Mesendoderm (in vitro differentiated cells): ENCODE measurements at regions not wholly inside any gene's neighbourhood (a gene's known extent, or its start where the extent isn't known, plus 50 kb on each side); places are given as distances from the start of the nearest gene placed in this dataset.
"Not testable (repeated sequence)": the region's sequence is repeated elsewhere in the genome, so short reads cannot be mapped to it uniquely, and the experiment has no call there.

Experiments used
- DNase-seq: peaks from one replicate; pipeline ENCODE4 v3.0.0; 2013
- H2AK5ac ChIP-seq: 2 replicates; pipeline ENCODE4 v1.6.1; 2013; ENCODE audit warnings: low read length, inconsistent platforms
- H2BK120ac ChIP-seq: 2 replicates; pipeline ENCODE4 v1.6.1; 2013; ENCODE audit warnings: low read depth, mild to moderate bottlenecking, low read length, moderate library complexity, mixed read lengths
- H2BK15ac ChIP-seq: replicated peaks from 2 replicates; pipeline ENCODE4 v1.6.1; 2013; ENCODE audit warnings: low read depth, mild to moderate bottlenecking, moderate library complexity
- H2BK5ac ChIP-seq: 2 replicates; pipeline ENCODE4 v1.6.1; 2013; ENCODE audit warnings: low read length, inconsistent platforms
- H3K18ac ChIP-seq: 2 replicates; pipeline ENCODE4 v1.6.1; 2013; ENCODE audit warnings: mild to moderate bottlenecking, low read length, mixed read lengths
- H3K23ac ChIP-seq: one replicate; pipeline ENCODE4 v1.6.1; 2013; ENCODE audit warnings: low read length
- H3K27ac ChIP-seq: 2 replicates; pipeline ENCODE4 v1.5.1; 2013; ENCODE audit warnings: low read depth, mild to moderate bottlenecking, inconsistent platforms, low read length, moderate library complexity
- H3K27me3 ChIP-seq: 2 replicates; pipeline ENCODE4 v1.6.1; 2013; ENCODE audit warnings: low read length, control low read depth, mild to moderate bottlenecking, inconsistent platforms; ENCODE audit not compliant: insufficient read depth, poor library complexity
- H3K36me3 ChIP-seq: 2 replicates; pipeline ENCODE4 v1.6.1; 2013; ENCODE audit warnings: low read length, inconsistent platforms; ENCODE audit not compliant: control insufficient read depth, insufficient read depth
- H3K4ac ChIP-seq: one replicate; pipeline ENCODE4 v1.6.1; 2013; ENCODE audit warnings: low read depth, mild to moderate bottlenecking, low read length, moderate library complexity
- H3K4me1 ChIP-seq: 2 replicates; pipeline ENCODE4 v1.6.1; 2013; ENCODE audit warnings: low read depth, low read length, inconsistent platforms; ENCODE audit not compliant: control insufficient read depth
- H3K4me2 ChIP-seq: 2 replicates; pipeline ENCODE4 v1.6.1; 2013; ENCODE audit warnings: low read length
- H3K4me3 ChIP-seq: 2 replicates; pipeline ENCODE4 v1.5.1; 2013; ENCODE audit warnings: mild to moderate bottlenecking, low read length
- H3K56ac ChIP-seq: one replicate; pipeline ENCODE4 v1.6.1; 2013; ENCODE audit warnings: low read length
- H3K79me1 ChIP-seq: 2 replicates; pipeline ENCODE4 v1.6.1; 2013; ENCODE audit warnings: low read length, inconsistent platforms
- H3K79me2 ChIP-seq: 2 replicates; pipeline ENCODE4 v1.6.1; 2013; ENCODE audit warnings: mild to moderate bottlenecking, low read length; ENCODE audit not compliant: control insufficient read depth, insufficient read depth
- H3K9ac ChIP-seq: 2 replicates; pipeline ENCODE4 v1.6.1; 2013; ENCODE audit warnings: low read length, inconsistent platforms
- H4K5ac ChIP-seq: one replicate; pipeline ENCODE4 v1.6.1; 2013; ENCODE audit warnings: low read length
- H4K8ac ChIP-seq: one replicate; pipeline ENCODE4 v1.6.1; 2013; ENCODE audit warnings: low read depth, mild to moderate bottlenecking, control low read depth, low read length, moderate library complexity
- WGBS: extraction: QIAGEN DNeasy Blood & Tissue Kit; methylation state at CpG from one replicate; pipeline ENCODE4 v1.1.7; 2013; ENCODE audit warnings: low lambda C conversion rate, missing lambda C conversion rate; ENCODE audit not compliant: insufficient coverage; ENCODE audit errors: extremely low coverage; 5-methylcytosine and 5-hydroxymethylcytosine counted together

DNA sequence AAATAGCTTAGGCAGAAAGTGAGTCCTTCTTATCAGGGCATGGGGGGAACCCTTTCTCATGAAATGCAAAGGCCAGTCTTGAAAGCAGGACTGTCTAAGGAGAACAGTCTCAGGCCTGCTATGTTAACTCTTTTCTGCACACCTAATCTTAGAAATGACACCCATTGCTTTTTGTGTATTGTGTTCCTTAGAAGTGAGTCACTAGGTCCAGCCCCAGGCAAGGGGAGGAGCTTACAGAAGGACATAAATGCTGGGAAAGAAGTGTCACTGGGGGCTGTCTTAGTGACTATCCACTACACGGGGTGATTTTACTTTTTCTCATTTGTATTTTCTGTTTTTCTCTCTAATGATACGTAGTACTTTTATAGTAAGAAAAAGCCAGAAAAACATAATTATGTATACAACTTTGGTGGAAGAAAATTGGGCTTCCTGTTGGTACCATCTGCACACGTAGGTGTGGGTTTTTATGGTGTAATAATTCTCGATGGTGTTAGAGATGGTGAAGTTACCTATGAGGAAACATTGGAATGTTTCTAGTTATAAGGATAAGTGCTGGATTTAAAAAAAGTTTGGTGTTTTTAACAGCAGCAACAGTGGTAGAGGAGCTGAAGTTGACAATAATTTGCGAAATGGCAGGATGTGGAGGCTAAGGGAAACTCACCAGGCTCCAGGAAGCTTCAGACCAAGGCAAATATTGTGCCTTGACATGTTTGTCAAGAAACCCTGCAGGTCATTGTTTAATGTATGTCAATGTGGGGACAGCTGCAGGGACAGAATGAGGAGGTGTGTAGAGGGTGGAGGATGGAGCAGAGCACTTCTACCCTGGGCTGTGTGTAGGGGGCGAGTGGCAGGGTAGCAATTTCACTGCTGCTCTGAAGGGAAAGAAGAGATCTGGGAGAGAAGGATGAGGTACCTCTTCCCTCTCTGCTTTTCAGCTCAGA is 214.9 kb downstream of the KTN1 start:
- no peak overlapping the region for H4K8ac ChIP-seq
- peak; percentile 37 for DNase-seq
- no peak overlapping the region for H3K56ac ChIP-seq
- 100% methylated on average over 1 of the region's 6 CpGs for WGBS
- no peak overlapping the region for H3K4me2 ChIP-seq
- H3K79me2 ChIP-seq = no peaks in the 10 kb centered on the region
- no peak overlapping the region for H3K9ac ChIP-seq
- no peak overlapping the region for H3K18ac ChIP-seq
- no peak overlapping the region for H2BK5ac ChIP-seq
- no peak overlapping the region for H2BK120ac ChIP-seq
- H3K4me1 ChIP-seq = peaks cover 4% of the 10 kb centered on the region
- H3K79me1 ChIP-seq = no peaks in the 10 kb centered on the region
- no peak overlapping the region for H3K4ac ChIP-seq
- H3K27ac ChIP-seq = no peak overlapping the region
- no peaks in the 10 kb centered on the region for H3K36me3 ChIP-seq
- no peak overlapping the region for H2BK15ac ChIP-seq
- H2AK5ac ChIP-seq = no peak overlapping the region
- no peak overlapping the region for H4K5ac ChIP-seq
- H3K4me3 ChIP-seq = no peak overlapping the region
- no peaks in the 10 kb centered on the region for H3K27me3 ChIP-seq
- no peak overlapping the region for H3K23ac ChIP-seq

DNA sequence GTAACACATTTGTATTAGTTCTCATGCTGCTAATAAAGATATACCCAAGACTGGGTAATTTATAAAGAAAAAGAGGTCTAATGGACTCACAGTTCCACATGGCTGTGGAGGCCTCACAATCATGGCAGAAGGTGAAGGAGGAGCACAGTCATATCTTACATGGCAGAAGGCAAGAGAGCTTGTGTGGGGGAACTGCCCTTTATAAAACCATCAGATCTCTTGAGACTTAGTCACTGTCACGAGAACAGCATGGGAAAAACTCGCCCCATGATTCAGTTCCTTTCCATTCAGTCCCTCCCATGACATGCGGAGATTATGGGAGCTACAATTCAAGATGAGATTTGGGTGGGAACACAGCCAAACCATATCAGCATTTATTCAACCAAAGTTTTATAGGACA is 216.5 kb downstream of the KTN1 start:
- H3K23ac ChIP-seq, H3K79me2 ChIP-seq, H4K5ac ChIP-seq: not testable (repeated sequence)

DNA sequence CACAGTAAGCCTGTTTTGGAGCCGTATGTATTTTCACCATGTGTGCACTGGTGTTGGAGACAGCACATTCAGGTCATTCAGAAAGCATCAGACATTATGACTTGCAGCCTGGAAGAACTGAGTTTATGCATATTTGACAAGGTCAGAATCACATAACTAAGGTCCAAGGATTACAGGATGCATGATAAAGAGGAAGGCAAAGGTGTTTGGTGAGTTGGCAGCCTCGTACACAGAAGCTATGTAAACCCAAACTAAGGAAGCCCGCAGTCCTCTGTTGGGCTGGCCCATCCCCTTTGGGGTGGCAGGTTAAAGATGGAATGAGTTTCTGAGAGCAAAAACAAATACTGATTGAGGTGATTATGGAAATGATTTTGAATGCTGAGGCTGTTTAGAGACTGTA is 218.4 kb downstream of the KTN1 start:
- Histone ChIP-seq H3K18ac (no peak overlapping the region), H2BK5ac (no peak overlapping the region), H3K4me2 (no peak overlapping the region), H2AK5ac (no peak overlapping the region), H4K5ac (no peak overlapping the region), H3K79me2 (no peaks in the 10 kb centered on the region), H3K4me3 (no peak overlapping the region), H3K4me1 (peaks cover 8% of the 10 kb centered on the region), H3K79me1 (no peaks in the 10 kb centered on the region), H3K9ac (no peak overlapping the region), H3K4ac (no peak overlapping the region), H3K27ac (no peak overlapping the region), H4K8ac (no peak overlapping the region), H3K23ac (no peak overlapping the region), H3K56ac (no peak overlapping the region), H3K27me3 (no peaks in the 10 kb centered on the region), H2BK15ac (no peak overlapping the region), H2BK120ac (no peak overlapping the region), H3K36me3 (no peaks in the 10 kb centered on the region)
- no peak for DNase-seq
- no CpG with 5 or more reads among the region's 3 CpGs for WGBS

More for the DNA sequence above, 216.5 kb downstream of the KTN1 start:
- H4K8ac ChIP-seq, H3K9ac ChIP-seq, H3K4me3 ChIP-seq, H3K4ac ChIP-seq, H3K79me1 ChIP-seq, H2BK120ac ChIP-seq, H2AK5ac ChIP-seq, H3K4me2 ChIP-seq, H3K18ac ChIP-seq, H3K36me3 ChIP-seq, H2BK15ac ChIP-seq, DNase-seq, H2BK5ac ChIP-seq, H3K56ac ChIP-seq, H3K4me1 ChIP-seq, H3K27me3 ChIP-seq, H3K27ac ChIP-seq: not testable (repeated sequence)
- WGBS = no CpG with 5 or more reads among the region's 3 CpGs

DNA sequence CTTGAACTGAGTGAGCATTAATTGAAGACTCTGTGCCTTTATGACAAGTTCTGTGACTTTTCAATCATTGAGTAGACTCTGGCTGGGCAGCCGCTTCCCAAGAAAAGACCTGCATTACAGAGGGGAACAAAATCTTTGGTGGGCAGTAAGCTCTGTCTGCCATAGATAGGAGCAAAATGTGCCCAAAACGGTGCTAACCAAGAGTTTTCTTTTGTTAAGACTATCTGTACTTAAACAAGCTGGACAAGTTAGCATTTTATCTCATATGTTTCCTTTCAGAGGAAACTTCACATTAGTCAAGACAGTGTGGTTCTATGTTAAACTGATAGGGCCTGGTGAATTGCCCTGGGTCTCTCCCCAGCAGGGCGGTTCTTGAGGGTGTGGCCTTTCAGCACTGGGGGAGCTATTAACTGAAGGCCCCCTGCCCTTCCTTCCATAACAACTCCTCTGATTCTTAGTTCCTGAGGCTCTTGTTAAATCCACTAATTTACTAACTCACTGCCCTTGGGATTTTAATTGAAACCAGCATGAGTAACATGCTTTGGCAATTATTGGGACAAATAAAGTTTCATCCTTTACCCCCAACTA is 219.6 kb downstream of the KTN1 start:
- H3K56ac ChIP-seq = no peak overlapping the region
- no peak overlapping the region for H3K27ac ChIP-seq
- H2AK5ac ChIP-seq = no peak overlapping the region
- no CpG with 5 or more reads among the region's 3 CpGs for WGBS
- no peak for DNase-seq
- H4K8ac ChIP-seq = no peak overlapping the region
- H3K36me3 ChIP-seq = no peaks in the 10 kb centered on the region
- no peak overlapping the region for H3K18ac ChIP-seq
- H2BK120ac ChIP-seq = no peak overlapping the region
- no peak overlapping the region for H3K9ac ChIP-seq
- H3K79me2 ChIP-seq = no peaks in the 10 kb centered on the region
- no peak overlapping the region for H3K4me2 ChIP-seq
- no peak overlapping the region for H3K23ac ChIP-seq
- H2BK5ac ChIP-seq = no peak overlapping the region
- no peaks in the 10 kb centered on the region for H3K79me1 ChIP-seq
- peaks cover 8% of the 10 kb centered on the region for H3K4me1 ChIP-seq
- no peak overlapping the region for H2BK15ac ChIP-seq
- H3K4me3 ChIP-seq = no peak overlapping the region
- no peak overlapping the region for H3K4ac ChIP-seq
- no peaks in the 10 kb centered on the region for H3K27me3 ChIP-seq
- H4K5ac ChIP-seq = no peak overlapping the region

DNA sequence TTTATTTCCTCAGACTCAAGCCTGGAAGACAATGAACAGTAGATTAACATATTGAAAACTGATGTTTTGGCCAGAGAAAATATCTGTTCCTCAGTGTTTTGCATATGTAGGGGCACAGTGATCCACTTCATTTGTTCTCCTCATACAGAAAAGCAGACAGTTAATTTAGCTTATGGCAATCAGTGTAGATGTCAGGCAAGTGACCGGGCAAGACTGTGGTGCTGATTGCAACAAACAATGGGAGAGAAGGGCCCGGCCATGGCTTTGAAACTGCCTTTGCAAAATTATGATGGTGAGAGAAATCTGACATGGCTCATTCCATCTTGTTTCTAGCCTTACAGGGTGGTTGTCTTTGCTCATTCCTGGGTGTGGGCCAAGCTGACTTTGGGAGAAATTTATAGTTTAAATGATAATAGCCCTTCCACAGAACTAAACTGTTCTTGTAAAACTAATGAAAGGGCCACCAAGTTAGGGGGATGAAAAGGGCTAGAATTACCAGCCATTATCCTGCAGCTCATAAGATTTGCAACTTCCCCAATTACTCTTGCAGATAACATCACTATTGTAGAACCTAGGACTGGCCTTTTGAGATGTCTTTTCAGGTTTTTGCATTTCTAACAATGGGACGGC is 220.3 kb downstream of the KTN1 start:
- H3K79me1 ChIP-seq = no peaks in the 10 kb centered on the region
- H3K4ac ChIP-seq = no peak overlapping the region
- H3K9ac ChIP-seq = no peak overlapping the region
- H2AK5ac ChIP-seq = no peak overlapping the region
- DNase-seq = no peak
- H2BK120ac ChIP-seq = no peak overlapping the region
- WGBS = no CpG with 5 or more reads among the region's 3 CpGs
- H3K4me2 ChIP-seq = no peak overlapping the region
- no peak overlapping the region for H3K4me3 ChIP-seq
- no peak overlapping the region for H4K5ac ChIP-seq
- H3K79me2 ChIP-seq = no peaks in the 10 kb centered on the region
- H3K23ac ChIP-seq = no peak overlapping the region
- H3K4me1 ChIP-seq = peaks cover 8% of the 10 kb centered on the region
- H3K36me3 ChIP-seq = no peaks in the 10 kb centered on the region
- H4K8ac ChIP-seq = no peak overlapping the region
- no peak overlapping the region for H2BK15ac ChIP-seq
- no peaks in the 10 kb centered on the region for H3K27me3 ChIP-seq
- H2BK5ac ChIP-seq = no peak overlapping the region
- H3K27ac ChIP-seq = no peak overlapping the region
- H3K56ac ChIP-seq = no peak overlapping the region
- H3K18ac ChIP-seq = no peak overlapping the region
